Stimulated activated CD4-positive, alpha-beta T cell treated with anti-CD3 and anti-CD28 coated beads, TNF-alpha, amount 100 ng/mL, for 1 hour (primary cell): ENCODE measurements at regions not wholly inside any gene's neighbourhood (a gene's known extent, or its start where the extent isn't known, plus 50 kb on each side); places are given as distances from the start of the nearest gene placed in this dataset.

Source experiments
- DNase-seq, 3 donors: peaks; one replicate each; pipeline ENCODE4 v3.0.0-alpha.2; 2020; ENCODE audit warnings: low read depth in 3 of 3, low spot score in 1 of 3

DNA sequence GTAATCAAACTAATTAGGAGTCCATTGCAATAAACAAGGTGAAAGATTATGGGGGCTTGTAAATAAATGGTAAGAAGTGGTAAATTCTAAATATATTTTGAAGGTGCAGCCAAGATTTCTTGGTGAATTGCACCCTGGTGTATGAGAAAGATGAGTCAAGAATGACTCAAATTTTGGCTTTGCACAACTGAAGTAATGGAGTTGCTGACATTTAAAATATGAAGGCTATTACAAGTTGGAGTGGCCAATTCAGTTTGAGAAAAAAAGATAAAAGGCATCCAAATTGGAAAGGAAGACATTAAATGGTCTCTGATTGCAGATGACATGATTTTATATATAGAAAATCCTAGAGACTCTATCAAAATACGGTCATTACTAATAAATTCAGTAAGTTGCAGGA lies 2330.6 kb downstream of the MAT2B start:
- DNase-seq = no peak

GRCh38 chr5:165837286-165837685 lies 2331.9 kb downstream of the MAT2B start:
- no peak for DNase-seq

DNA sequence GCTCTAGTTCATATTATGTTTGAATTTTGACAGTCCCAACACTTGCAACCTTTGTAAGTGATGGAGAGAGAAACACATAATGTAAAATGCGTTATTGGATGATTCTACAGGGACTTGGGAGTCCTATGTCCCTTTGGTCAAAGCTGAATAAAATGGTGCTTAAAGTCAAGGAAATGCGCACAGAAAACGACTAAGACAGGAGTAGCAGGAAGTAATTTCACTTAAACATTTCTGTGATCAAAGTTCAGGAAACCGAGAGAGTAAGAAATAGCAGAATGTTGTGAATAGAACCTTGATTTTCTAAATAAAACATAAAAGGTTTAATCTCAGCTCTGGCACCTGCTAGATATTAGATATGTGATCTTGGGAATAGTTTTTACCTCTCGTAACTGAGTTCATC lies 2339.2 kb downstream of the MAT2B start:
- no peak for DNase-seq

DNA sequence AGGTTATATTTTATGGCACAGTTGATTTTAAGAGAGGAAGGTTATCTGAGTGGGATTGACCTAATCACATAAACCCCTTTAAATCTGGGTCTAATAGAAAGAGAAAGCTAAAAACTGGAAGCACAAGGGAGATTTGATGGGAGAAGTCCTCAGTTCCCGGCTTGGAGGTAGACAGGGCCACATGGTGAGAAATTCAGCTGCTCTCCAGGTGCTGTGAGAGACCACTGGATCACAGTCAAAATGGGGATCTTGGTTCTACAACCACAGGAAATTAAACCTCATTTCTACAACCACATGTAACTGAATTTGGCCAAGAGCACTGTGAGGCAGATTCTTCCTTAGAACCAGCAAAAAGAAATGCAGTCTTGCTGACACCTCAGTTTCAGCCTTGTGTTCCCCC lies 2352.7 kb downstream of the MAT2B start:
- DNase-seq = no peak

DNA sequence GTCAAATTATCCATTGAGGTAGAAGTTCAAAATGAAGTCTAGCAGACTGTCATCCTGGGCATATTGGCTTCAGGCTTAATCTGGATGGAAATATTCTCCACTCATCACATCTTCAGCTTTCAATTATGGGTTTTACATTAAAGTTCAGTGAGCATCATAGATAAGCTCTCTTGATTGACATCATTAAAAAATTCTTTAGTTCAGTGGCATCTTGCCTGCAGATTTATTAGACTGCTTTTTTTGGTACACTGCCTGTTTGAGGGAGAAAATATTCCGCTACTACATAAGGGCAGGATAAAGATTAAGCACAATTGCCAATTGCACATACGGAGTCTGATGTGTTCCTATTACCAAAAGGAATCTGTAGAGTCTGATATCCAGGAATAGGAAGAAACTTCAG lies 2353.8 kb downstream of the MAT2B start:
- no peak for DNase-seq

GRCh38 chr5:165863239-165863638 lies 2357.8 kb downstream of the MAT2B start:
- no peak for DNase-seq

DNA sequence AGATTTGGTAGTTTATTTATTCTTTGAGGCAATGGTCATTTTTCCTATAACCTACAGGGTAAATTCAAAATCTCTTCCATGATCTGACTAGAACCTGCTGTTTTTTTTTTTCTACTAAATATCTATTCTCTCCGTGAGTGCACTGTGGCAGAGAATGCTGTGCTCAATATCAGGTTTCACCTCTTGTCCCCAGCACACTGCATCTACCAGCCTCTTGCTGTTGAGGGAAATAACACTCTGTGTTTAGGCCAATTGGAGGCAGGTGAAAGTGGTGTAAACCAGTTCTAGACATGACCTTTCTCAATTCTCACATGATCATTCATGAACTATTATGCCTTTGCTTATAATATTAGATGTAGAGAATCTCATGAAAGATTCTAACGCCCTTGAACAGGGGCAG lies 2365.9 kb downstream of the MAT2B start:
- no peak for DNase-seq

GRCh38 chr5:165874851-165875250 lies 2369.4 kb downstream of the MAT2B start:
- DNase-seq = no peak

DNA sequence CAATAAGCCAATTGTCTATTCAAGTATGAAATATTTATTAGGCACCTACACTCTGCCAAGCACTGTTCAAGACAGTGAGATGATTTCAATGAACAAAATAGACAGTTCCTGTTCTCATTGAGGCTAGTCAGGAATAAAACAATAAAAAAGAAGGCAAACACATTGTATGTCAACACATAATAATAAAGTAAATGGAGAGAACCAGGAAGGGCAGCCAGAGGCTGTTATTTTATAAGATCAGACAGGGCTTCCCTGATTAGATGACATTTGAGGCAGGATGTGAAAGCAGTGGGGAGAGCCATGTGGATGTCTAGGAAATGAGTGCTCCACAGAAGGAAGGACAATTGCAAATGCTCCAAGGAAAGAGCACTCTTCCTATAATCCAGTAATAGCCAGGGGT lies 2371.1 kb downstream of the MAT2B start:
- no peak for DNase-seq

GRCh38 chr5:165877475-165877874 lies 2372.1 kb downstream of the MAT2B start:
- no peak for DNase-seq

GRCh38 chr5:165881259-165881658 lies 2375.8 kb downstream of the MAT2B start:
- DNase-seq = no peak

- no peak for DNase-seq
Measured at GRCh38 chr5:165882099-165882498, 2376.7 kb downstream of the MAT2B start.

- no peak for DNase-seq
Measured at GRCh38 chr5:165885623-165886350, 2380.4 kb downstream of the MAT2B start.

DNA sequence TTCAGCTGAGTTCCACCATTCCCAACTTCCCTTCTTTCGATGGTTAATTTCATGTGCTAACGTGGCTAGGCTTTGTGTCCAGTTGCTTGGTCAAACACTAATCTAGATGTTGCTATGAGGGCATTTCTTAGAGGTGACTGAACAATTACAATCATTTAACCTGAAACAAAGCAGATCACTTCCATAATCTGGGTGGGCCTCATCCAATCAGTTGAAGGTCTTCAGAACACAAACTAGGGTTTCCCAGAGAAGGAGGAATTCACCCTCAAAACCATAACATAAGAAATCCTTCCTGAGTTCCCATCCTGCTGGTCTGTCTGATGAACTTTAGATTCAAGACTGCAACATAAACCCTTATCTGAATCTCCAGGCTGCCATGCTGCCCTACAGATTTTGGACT lies 2381.7 kb downstream of the MAT2B start:
- DNase-seq = no peak

GRCh38 chr5:165892383-165892782 lies 2387.0 kb downstream of the MAT2B start:
- no peak for DNase-seq

GRCh38 chr5:165894916-165895315 lies 2389.5 kb downstream of the MAT2B start:
- no peak for DNase-seq

DNA sequence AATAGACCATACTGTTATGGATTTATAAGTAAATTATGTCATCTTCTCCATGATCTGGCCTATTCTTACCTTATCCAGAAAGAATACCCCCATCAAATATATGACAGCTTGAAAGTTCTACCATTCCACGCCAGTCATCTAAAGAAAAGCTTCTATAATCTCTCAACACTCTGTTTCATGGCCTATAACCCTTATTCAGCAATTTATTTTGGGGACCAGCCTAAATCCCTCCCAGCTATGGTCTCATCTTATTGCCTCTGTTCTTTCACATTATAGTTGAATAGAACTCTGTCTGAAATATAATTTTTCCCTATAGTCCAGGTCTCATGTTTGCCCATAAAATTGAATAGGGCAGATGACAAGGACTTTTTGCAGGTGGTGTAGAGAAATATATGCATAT lies 2387.6 kb upstream of the WWC1 start:
- DNase-seq = no peak

- no peak for DNase-seq
Measured at GRCh38 chr5:165906871-165907270, 2384.6 kb upstream of the WWC1 start.

DNA sequence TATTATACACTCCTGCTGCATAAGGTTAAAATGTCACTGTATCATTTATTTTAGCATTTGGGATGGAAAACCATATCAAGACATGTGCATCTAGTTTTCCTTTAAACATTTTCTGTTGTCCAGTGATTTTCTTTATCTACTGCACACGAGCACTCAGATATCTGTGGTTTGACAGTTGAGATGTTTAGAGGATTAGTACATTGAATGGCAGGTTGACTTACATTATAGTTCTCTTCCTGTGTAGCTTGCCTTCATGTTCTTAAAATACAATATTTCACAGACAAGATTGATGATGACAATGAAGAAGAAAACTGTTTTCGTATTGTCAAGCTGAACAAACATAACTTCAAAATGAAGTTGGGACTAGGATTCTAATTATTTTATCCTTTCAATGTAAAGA lies 2378.4 kb upstream of the WWC1 start:
- no peak for DNase-seq

DNA sequence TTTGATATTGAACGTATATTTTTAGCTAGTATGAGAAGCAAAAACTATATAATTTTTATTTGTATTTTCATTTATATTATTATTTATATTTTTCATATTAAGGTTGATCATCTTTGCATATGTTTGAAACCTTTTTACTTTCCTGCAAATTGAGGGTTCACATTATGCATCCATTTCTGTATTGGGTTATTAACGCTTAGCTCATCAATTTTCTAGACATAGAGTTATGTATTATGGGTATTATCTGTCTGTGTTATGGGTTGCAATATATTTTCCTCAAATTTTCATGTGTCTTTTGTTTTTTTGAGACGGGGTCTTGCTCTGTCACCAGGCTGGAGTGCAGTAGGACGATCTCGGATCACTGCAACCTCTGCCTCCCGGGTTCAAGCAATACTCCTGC lies 2377.0 kb upstream of the WWC1 start:
- DNase-seq = no peak

DNA sequence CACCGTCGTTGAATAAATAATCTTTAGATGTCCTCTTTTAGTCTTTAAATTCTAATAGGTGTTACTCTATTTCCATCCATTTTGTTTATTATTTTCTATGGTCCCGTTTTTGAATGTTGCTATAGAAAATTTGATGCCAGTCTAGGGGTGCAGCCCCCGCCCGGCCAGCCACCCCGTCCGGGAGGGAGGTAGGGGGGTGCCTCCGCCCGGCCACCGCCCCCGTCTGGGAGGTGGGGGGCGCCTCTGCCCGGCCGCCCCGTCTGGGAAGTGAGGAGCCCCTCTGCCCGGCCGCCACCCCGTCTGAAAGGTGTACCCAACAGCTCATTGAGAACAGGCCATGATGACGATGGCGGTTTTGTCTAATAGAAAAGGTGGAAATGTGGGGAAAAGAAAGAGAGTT lies 2372.2 kb upstream of the WWC1 start:
- DNase-seq = no peak

DNA sequence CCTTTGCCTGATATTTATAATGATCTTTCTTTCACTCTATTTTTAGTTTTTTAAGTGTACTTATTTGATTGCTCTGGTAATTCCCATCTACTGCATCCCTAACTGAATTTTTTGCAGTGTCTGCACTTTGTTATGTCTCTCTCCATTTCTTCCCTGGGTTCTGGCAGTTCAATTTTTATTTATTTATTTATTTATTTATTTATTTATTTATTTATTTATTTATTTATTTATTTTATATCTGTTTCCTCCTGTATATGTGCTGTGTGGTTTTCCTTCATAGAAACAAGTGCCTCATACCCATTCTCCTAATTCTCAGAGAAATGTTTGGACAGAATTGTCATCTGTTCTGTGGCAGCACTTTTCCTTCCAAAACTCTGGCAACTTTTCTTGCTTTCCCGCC lies 2370.8 kb upstream of the WWC1 start:
- no peak for DNase-seq

DNA sequence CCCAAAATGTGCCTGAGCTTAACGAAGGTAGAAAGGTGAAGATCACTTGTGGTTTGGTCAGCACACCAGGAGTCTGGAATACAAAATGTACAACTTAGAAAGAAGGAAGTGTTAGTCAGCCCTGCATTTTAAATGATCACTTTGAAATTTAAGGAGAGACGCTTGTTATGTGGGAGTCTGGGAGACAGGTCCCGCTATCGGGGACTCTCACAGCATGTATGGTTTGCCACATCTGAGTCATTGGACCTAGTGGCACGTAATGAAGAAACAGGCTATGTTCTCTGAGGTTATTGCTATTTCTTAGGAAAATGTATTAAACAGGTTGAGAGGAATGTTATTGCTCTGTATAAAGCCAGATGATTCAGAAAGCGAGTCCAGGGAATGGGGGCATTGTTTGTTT lies 2362.5 kb upstream of the WWC1 start:
- no peak for DNase-seq

DNA sequence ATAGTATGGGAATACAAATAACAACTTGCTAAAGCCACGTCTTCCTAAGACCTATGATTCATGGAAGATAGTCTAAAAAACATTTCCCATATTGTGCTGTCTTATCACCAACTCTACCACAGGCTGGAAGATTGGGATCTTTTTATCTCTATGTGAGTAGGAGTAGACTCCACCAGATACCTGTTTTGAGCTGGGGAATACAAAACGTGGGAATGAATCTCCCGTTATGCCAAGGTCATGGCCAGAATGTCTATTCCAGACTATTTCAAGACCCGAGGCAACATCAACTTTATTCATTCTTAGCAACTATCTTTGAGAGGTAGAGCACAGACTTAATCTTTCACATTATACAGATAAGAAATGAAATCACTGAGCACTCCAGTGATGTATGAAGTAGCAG lies 2350.9 kb upstream of the WWC1 start:
- DNase-seq = no peak
